ENCODE measurements at regions not wholly inside any gene's neighbourhood (a gene's known extent, or its start where the extent isn't known, plus 50 kb on each side); places are given as distances from the start of the nearest gene placed in this dataset.

DNA sequence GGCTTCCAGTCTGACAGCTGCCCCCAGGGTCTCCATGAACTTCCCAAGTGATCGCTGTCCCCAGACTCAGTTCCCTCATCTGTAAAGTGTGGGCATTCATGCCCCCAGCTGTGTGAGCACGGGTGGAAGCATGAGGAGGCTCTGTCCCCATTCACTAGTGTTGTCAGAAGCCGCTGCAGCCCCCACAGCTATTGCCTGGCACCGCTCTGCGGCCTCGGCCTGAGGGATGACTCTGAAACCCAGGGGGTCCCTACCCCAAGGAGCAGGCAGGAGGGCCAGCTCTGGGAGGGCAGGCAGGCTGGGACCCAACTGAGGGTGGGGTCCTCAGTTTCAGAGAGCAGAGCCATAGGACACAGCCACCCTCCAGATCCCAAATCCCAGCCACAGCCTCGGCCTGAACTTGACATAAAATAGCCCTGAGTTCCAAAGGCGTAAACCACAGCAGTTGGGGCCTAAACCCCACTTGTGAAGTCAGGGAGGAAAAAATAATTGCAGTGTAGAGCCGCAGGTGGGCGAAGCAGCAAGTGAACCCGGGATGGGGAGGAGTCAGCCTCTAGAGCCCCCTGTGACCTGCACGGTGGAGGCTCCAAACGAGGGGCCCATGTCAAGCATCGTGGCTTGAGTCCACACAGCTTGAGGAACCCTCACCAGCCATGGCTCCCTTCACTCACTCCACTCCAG, 66.0 kb upstream of the ADAMTS2 start:
- TF ChIP-seq, protein P1, sequence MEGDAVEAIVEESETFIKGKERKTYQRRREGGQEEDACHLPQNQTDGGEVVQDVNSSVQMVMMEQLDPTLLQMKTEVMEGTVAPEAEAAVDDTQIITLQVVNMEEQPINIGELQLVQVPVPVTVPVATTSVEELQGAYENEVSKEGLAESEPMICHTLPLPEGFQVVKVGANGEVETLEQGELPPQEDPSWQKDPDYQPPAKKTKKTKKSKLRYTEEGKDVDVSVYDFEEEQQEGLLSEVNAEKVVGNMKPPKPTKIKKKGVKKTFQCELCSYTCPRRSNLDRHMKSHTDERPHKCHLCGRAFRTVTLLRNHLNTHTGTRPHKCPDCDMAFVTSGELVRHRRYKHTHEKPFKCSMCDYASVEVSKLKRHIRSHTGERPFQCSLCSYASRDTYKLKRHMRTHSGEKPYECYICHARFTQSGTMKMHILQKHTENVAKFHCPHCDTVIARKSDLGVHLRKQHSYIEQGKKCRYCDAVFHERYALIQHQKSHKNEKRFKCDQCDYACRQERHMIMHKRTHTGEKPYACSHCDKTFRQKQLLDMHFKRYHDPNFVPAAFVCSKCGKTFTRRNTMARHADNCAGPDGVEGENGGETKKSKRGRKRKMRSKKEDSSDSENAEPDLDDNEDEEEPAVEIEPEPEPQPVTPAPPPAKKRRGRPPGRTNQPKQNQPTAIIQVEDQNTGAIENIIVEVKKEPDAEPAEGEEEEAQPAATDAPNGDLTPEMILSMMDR (IDR thresholded peaks at IDR 0.05; ENCODE audit: insufficient read depth, low read depth, low read length), result no peak
- Histone ChIP-seq H3K4me3 (ENCODE audit: low read depth, low read length) (no peak overlapping the region), H3K27me3 (ENCODE audit: control insufficient read depth, insufficient read depth, low read length) (0 out of 2 replicates have a peak, but pooled peaks cover 1% of the 10 kb centered on the region), H3K36me3 (ENCODE audit: control insufficient read depth, insufficient read depth, low read length) (no peaks in the 10 kb centered on the region)
- CTCF ChIA-PET, result interaction anchor here (1.3 kb wide), 1 partner anchor 10 kb away, joined by 3 read pairs; no protein-coding TSS in a partner anchor
- no peak for DNase-seq (ENCODE audit: low read depth)
- POLR2A ChIA-PET, result no interaction called here

DNA sequence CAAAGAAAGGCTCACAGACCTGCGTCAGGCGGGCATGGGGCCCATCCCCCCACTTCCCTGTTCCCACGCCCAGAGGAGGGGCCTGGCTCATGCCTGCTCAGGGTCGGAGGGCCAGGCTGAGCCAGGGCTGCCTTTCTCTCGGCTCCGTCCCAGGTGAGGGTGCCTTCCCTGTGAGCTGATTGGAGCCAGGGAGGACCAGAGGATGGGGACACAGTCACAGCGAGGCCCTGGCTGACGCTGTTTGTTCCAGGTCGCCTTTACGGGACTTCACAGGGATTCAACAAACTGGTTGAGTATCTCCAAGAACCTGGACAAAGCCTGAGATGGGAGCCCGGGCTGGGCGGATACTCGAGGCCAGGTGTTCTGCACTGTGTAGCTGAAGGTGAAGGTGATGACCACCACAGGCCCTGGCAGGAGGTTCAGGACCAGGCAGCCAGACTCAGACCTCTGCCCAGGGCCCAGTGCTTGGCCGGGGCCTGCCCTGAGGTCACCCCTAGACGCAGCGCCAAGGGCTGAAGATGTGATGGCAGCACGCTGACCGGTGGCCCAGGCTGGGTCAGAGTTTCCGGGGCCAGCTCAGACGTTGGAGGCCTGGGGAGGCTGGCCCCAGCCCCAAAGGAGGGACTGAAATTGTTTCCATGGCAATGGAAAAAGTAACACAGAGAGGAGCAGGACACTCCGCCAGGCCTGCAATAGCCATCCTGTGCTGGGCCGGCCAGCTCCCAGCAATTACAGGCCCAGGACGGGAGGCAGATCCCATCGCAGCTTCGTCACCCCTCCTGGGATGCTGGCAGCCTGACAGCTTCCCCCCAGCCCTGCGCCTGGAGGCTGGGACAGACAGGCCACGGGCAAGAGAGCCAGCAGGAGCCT, 65.3 kb upstream of the ADAMTS2 start:
- no peak for DNase-seq (ENCODE audit: low read depth)
- Histone ChIP-seq H3K36me3 (ENCODE audit: control insufficient read depth, insufficient read depth, low read length) (no peaks in the 10 kb centered on the region), H3K4me3 (ENCODE audit: low read depth, low read length) (no peak overlapping the region), H3K27me3 (ENCODE audit: control insufficient read depth, insufficient read depth, low read length) (0 out of 2 replicates have a peak, but pooled peaks cover 1% of the 10 kb centered on the region)
- TF ChIP-seq, protein P1 (IDR thresholded peaks at IDR 0.05; ENCODE audit: insufficient read depth, low read depth, low read length), result no peak
- ChIA-PET CTCF (interaction anchor here (1.3 kb wide), 1 partner anchor 11 kb away, joined by 3 read pairs; no protein-coding TSS in a partner anchor), POLR2A (no interaction called here)

DNA sequence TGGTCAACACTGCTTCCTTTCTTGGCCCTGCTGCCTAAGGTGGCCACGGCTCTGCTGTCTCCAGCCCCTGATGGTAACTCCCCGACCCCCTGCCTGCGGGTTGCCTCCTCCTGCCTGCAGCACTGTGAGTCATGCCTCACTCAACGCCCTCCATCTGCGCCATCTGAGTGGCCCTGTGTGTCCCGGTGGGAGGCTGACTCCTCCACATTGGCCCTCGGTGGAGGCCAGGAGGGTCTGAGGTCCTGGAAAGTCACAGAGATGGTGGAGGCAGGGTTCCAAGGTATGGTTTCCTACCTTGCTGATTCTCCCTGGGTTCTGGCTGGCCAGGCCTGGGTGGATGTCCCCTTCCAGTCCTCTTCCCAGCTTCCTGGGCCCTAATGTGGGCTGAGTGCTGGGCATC, 64.5 kb upstream of the ADAMTS2 start:
- no peak for DNase-seq (ENCODE audit: low read depth)
- H3K27me3 ChIP-seq (ENCODE audit: control insufficient read depth, insufficient read depth, low read length), result 0 out of 2 replicates have a peak, but pooled peaks cover 1% of the 10 kb centered on the region
- POLR2A ChIA-PET, result no interaction called here
- TF ChIP-seq, protein P1 (IDR thresholded peaks at IDR 0.05; ENCODE audit: insufficient read depth, low read depth, low read length), result no peak
- no peaks in the 10 kb centered on the region for H3K36me3 ChIP-seq (ENCODE audit: control insufficient read depth, insufficient read depth, low read length)
- CTCF ChIA-PET, result interaction anchor here (1.3 kb wide), 1 partner anchor 12 kb away, joined by 3 read pairs; no protein-coding TSS in a partner anchor
- no peak overlapping the region for H3K4me3 ChIP-seq (ENCODE audit: low read depth, low read length)

DNA sequence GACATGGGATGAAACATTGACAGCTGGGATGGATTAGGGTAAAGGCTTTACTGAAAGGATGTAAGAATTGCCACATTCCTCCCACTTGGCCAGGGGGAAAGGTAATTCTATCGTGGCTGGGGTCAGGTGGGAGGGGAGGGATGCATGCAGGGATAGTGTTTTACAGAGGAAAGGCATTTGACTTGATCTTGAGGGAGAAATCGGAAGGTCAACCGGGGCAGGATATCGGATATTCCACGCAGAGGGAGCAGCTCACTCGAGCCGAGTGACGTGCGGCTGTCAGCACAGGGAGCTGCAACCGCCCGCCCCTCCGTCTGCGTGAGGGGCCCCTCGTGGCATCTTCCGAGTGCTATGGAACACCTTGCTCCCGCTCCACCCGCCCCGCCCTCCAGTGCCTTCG, 63.4 kb upstream of the ADAMTS2 start:
- CTCF ChIA-PET, result interaction anchor here (1.4 kb wide), 1 partner anchor 241 kb away, joined by 4 read pairs; no protein-coding TSS in a partner anchor
- DNase-seq (ENCODE audit: low read depth), result no peak
- POLR2A ChIA-PET, result no interaction called here
- H3K4me3 ChIP-seq (ENCODE audit: low read depth, low read length), result no peak overlapping the region
- no peaks in the 10 kb centered on the region for H3K36me3 ChIP-seq (ENCODE audit: control insufficient read depth, insufficient read depth, low read length)
- 0 out of 2 replicates have a peak, but pooled peaks cover 1% of the 10 kb centered on the region for H3K27me3 ChIP-seq (ENCODE audit: control insufficient read depth, insufficient read depth, low read length)
- TF ChIP-seq, protein P1 (IDR thresholded peaks at IDR 0.05; ENCODE audit: insufficient read depth, low read depth, low read length), result no peak

Data from BJ (cell line).